ENCODE measurements at regions not wholly inside any gene's neighbourhood (a gene's known extent, or its start where the extent isn't known, plus 50 kb on each side); places are given as distances from the start of the nearest gene placed in this dataset.
"Not testable (repeated sequence)": the region's sequence is repeated elsewhere in the genome, so short reads cannot be mapped to it uniquely, and the experiment has no call there.

DNA sequence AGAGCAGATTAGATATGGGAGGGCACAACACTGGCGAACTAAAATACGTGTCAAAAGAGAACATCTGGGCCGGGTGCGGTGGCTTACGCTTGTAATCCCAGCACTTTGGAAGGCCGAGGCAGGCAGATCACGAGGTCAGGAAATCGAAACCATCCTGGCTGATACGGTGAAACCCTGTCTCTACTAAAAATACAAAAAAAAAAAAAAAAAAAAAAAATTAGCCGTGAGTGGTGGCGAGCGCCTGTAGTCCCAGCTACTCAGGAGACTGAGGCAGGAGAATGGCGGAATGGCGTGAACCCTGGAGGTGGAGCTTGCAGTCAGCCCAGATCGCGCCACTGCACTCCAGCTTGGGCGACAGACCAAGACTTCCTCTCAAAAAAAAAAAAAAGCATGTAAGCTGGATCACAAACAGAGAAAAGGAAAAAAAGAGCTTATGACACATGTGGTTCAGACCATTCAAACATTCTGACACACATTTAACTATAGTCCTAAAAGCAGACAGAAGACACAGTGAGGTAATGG lies 1716.9 kb downstream of the SI start:
- DNase-seq: not testable (repeated sequence)

GRCh38 chr3:163347944-163348343 lies 1730.4 kb downstream of the SI start:
- no peak for DNase-seq

GRCh38 chr3:163335429-163335828 lies 1742.9 kb downstream of the SI start:
- no peak for DNase-seq

DNA sequence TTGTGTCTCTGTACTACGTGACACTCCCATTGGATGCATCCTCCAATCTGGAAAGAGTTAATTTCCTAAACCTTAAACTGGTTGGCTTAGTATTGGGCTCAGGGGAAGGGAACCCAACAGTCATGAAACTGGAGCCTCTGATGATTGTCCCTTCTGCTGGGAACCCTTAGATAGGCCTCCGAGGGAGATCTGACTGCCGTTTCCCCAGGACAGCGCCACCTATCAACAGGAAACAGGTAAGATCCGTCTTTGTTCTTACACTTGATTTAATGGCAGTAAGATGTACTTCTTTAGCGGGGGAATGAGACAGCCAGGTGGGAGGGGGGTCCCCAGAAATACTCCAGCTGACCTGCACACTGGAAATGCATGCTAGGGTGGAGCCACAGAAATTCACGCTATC lies 1749.6 kb downstream of the SI start:
- DNase-seq: no peak

DNA sequence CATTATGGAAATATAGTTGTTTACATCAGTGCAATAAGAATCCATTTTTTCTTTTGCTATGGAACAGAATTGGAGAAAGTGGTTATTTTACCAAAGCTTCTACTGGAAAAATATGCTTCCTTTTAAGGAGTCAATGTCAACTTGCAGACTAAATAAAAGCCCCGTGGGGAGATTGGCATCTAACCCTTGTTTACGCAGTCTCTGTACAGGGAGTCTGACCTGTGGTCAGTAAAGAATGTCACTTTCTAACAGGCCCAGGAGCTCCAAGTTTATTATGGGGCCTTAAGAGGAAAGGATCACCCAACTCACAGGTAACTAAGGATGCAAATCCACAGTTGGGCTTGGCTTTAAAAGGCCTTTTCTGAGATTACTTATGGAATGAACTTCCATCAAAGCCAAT lies 1751.2 kb downstream of the SI start:
- no peak for DNase-seq

DNA sequence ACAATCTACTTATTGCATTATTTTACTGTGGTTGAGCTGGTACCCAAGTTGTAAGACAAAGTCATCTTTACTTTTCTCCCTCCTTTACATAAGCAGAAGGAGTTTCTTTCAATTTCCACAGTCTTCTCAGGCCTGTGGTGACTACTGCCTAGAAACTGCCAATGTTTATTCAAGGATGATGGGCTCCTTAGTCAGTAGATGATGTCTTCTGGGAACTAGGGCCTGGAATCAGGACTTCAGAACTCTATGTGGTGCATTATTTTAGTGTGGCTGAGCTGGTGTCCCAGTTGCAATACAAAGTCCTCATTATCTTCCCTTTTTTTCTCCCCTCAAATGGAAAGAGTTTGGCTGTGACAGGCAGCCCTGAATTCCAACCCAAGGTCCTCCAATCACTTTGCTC lies 1762.5 kb downstream of the SI start:
- no peak for DNase-seq

GRCh38 chr3:163306405-163306804 lies 1771.9 kb downstream of the SI start:
- DNase-seq: no peak

- DNase-seq: no peak
Observed at GRCh38 chr3:163273694-163274093, 1777.1 kb downstream of the OTOL1 start.

DNA sequence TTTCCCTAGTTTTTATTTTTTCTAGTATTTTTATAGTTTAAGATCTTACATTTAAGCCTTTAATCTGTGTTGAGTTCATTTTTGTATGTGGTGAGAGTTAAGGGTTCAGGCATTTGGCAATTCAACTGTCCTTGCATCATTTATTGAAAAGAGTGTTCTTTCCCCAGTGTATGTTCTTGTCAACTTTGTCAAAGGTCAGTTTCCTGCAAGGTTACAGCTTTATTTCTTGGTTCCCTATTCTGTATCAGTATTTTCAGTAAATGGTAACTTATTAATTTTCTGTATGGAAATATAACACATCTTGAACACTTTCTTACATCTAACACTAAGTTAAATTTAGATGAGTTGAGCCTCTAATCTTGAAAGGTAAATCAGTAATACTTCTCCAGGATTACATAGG lies 1770.1 kb downstream of the OTOL1 start:
- no peak for DNase-seq

DNA sequence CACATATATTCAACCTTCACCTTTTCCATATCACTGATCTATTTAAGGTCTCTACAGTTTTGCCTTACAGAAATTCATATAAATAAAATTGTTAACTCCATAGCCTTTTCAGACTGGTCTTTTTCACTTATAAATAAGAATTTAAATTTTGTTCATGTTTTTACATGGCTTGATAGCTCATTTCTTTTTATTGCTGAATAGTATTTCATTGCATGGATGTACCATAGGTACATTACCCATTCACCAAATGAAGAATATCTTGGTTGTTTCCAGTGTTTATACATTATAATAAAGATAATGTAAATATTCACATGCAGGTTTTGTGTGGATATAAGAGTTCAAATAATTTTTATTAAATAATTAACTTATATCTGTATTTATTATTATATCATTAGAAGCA lies 1765.0 kb downstream of the OTOL1 start:
- DNase-seq: no peak

DNA sequence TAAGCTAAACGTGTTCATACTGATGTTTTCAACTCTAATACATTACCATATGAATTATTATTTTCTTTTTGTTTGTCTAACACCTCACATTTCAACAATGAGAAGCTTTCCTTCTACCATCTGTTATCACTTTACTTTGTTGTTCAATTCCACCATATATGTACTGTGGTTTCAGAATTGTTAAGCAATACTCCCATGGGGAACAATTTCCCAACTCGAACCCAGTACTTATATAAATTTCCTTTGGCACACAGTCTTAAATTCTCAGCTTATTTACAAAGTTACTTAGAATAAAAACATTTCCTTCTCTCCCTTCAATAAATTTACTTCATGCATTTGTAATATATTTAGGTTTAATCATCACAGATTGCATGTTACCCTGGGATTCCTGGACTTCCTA lies 1764.4 kb downstream of the OTOL1 start:
- no peak for DNase-seq

DNA sequence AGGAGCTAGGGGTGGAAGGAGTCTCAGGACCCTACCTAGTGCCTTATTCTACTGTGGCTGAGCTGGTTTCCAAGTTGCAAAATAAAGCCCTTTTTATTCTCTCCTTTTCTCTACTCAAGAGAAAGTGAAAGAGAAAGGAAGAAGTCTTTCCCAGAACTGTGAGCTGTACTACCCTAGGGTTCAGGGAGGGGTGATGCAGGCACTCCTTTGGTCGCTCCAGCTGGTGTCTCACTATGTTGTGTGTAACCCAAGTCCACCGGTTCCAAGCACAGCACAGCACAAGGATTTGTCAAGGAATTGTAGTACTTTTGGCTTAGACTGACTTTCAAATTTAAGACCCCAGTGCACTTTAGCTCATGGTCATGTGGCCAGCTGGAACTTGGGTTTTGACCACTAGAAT lies 1721.7 kb downstream of the OTOL1 start:
- no peak for DNase-seq

DNA sequence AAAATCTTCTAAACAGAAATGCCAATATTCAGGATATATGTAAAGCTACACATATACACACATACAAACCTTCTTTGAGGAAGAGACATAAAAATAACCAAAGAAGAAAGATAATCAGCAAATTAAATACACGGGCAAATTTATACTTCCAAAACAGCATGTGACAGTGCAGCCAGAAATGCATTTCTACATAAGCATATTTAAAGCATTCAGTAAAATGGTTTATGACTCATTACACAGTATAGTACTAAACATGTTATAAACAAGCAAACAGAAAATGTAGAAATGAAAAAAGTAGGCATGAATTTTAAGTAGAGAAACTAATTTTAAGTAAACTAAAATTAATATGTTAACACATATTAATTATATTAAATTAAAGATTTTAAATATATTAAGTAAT lies 1717.2 kb downstream of the OTOL1 start:
- no peak for DNase-seq

- DNase-seq: no peak
Observed at GRCh38 chr3:163196815-163197374, 1700.3 kb downstream of the OTOL1 start.

GRCh38 chr3:163196245-163196644 lies 1699.6 kb downstream of the OTOL1 start:
- no peak for DNase-seq

- no peak for DNase-seq
Observed at GRCh38 chr3:163185721-163186350, 1689.2 kb downstream of the OTOL1 start.

GRCh38 chr3:163175970-163176369 lies 1679.4 kb downstream of the OTOL1 start:
- DNase-seq: no peak

GRCh38 chr3:163172513-163172912 lies 1675.9 kb downstream of the OTOL1 start:
- not testable (repeated sequence) for DNase-seq

DNA sequence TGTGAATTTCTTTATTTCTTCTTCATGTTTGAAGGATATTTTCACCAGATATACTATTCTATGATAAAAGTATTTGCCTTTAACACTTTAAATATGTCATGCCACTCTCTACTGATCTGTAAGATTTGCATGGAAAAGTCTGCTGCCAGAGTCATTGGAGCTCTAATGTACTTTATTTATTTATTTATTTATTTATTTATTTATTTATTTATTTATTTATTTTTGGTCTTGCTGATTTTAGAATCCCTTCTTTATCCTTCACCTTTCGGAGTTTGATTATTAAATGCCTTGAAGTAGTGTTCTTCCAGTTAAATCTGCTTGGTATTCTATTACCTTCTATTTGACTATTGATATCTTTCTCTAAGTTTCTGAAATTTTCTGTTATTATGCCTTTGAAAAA lies 1669.6 kb downstream of the OTOL1 start:
- no peak for DNase-seq

GRCh38 chr3:163159306-163159705 lies 1662.7 kb downstream of the OTOL1 start:
- no peak for DNase-seq

DNA sequence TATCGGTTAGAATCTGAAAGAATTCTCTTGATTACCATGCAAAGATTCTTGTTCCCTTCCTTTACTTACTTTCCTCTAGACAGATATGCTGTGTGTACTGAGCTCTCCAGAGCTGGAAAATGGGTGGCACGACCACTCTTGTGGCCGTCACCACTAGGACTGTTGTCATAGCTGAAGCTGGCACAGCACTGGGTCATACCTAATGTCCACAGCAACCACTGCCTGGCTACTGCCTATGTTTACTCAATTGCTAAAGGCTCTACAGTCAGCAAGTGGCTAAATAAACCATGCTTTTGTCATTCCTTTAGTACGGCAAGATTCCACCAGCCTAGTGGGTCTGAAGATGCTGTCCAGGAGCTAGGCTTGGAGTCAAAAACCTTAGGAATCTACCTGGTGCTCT lies 1643.0 kb downstream of the OTOL1 start:
- no peak for DNase-seq

- DNase-seq: no peak
Observed at GRCh38 chr3:163138258-163138657, 1641.7 kb downstream of the OTOL1 start.

DNA sequence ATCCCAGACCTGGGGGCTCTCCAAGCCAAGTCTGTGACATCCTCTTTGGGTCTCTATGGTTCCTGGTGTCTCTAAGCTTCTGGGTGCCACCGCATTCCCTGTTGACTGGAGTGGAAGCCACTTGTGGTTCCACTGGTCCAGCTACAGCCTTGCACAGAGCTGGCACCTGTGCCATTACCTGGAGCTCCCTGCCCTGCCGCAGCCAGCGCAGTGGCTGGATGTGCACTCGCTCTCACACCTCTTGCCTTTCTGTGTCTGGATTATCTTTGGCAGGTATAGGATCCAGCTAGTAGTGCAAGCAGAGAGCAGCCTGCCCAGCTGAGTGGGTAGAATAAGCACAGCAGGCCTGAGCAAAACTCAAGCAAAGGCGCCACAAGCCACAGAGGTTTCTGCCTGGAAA lies 1635.5 kb downstream of the OTOL1 start:
- DNase-seq: no peak

DNA sequence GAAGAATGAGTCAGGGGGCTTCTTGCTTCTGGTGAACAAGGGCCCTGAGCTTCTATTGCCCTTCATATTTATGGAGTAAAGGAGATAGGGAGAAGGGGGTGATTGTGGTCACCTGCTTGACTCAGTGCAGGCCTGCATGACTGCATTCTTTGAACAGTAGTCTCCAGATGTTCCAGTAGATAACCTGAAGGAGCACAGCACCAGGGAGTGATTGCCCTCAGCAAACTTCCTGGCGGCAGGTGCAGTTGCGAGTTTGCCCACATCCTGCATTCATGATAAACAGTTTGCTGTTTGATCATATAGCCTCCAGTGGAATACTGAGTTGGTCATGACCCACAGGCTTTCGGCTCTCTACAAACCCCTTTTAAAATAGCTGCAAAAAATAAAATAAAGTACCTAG lies 1632.7 kb downstream of the OTOL1 start:
- DNase-seq: no peak

- no peak for DNase-seq
Observed at GRCh38 chr3:163126115-163126514, 1629.5 kb downstream of the OTOL1 start.

All from right hindlimb (tissue), 1 donor.